Thyroid gland (tissue), 4 donors: ENCODE measurements at regions not wholly inside any gene's neighbourhood (a gene's known extent, or its start where the extent isn't known, plus 50 kb on each side); places are given as distances from the start of the nearest gene placed in this dataset.

Source experiments
- DNase-seq, 2 donors: peaks; one replicate each; pipeline ENCODE4 v3.0.0-alpha.2; 2019
- H3K27ac ChIP-seq, 3 donors: fragments of 200-600 bp; sonication (generic); 1 replicate in 2 of 3; 2 replicates in 1 of 3; pipeline ENCODE4 v1.5.1; 2016 to 2019; ENCODE audit warnings: mild to moderate bottlenecking in 1 of 3, moderate library complexity in 1 of 3
- H3K27me3 ChIP-seq: fragments of 200-600 bp; sonication (generic); one replicate; pipeline ENCODE4 v1.5.1; 2019
- H3K36me3 ChIP-seq, 2 donors: fragments of 200-600 bp; sonication (generic); one replicate each; pipeline ENCODE4 v1.5.1; 2016 to 2019
- H3K4me1 ChIP-seq, 2 donors: fragments of 200-600 bp; sonication (generic); one replicate each; pipeline ENCODE4 v1.5.1; 2017 to 2019
- H3K4me3 ChIP-seq, 3 donors: fragments of 200-600 bp; sonication (generic); replicated peaks in 1 of 3; 1 replicate in 2 of 3; 2 replicates in 1 of 3; pipeline ENCODE4 v1.5.1; 2016; ENCODE audit warnings: mild to moderate bottlenecking in 1 of 3
- H3K9me3 ChIP-seq: fragments of 200-600 bp; sonication (generic); one replicate; pipeline ENCODE4 v1.5.1; 2017
- CTCF ChIP-seq, 6 experiments: fragments of 200-600 bp in 3 of 6; fragments of 450-650 bp in 3 of 6; sonication (generic) in 3 of 6; IDR thresholded peaks; one replicate each; pipeline ENCODE4 v1.5.1; 2016 to 2019; ENCODE audit warnings: antibody characterized with exemption in 6 of 6, mild to moderate bottlenecking in 2 of 6, inconsistent platforms in 1 of 6, moderate library complexity in 1 of 6
- POLR2A ChIP-seq, 2 donors: fragments of 450-650 bp; IDR thresholded peaks; one replicate each; pipeline ENCODE4 v1.6.1; 2017; ENCODE audit warnings: antibody characterized with exemption in 2 of 2, mild to moderate bottlenecking in 2 of 2, moderate library complexity in 1 of 2
- WGBS, 2 donors: methylation state at CpG; one replicate each; pipeline ENCODE4 v1.1.5; 2017; 5-methylcytosine and 5-hydroxymethylcytosine counted together
- intact Hi-C: fragments of 100-400 bp; cut with DNase I; formaldehyde crosslinking; loops from one replicate; pipeline ENCODE4 v1.15.1; 2023

GRCh38 chr18:27699137-27699536 lies 477.8 kb downstream of the CDH2 start:
- TF ChIP-seq CTCF (IDR thresholded peaks at IDR 0.05) (no peak), POLR2A (IDR thresholded peaks at IDR 0.05) (no peak)
- Histone ChIP-seq H3K4me3 (no peak overlapping the region), H3K36me3 (no peaks in the 10 kb centered on the region), H3K27me3 (no peaks in the 10 kb centered on the region), H3K9me3 (no peaks in the 10 kb centered on the region), H3K27ac (no peak overlapping the region), H3K4me1 (no peaks in the 10 kb centered on the region)
- 82 to 87% methylated on average over 3 of the region's 3 CpGs for WGBS, 2 donors
- no peak for DNase-seq
- intact Hi-C loops, result no loop called here

GRCh38 chr18:27696148-27696547 lies 480.8 kb downstream of the CDH2 start:
- no peaks in the 10 kb centered on the region for H3K9me3 ChIP-seq
- WGBS, 2 donors, result 97 to 99% methylated on average over 2 of the region's 2 CpGs
- TF ChIP-seq CTCF (IDR thresholded peaks at IDR 0.05) (no peak), POLR2A (IDR thresholded peaks at IDR 0.05) (no peak)
- H3K4me1 ChIP-seq, result no peaks in the 10 kb centered on the region
- intact Hi-C loops, result no loop called here
- H3K36me3 ChIP-seq, result no peaks in the 10 kb centered on the region
- H3K4me3 ChIP-seq, result no peak overlapping the region
- H3K27ac ChIP-seq, result no peak overlapping the region
- no peaks in the 10 kb centered on the region for H3K27me3 ChIP-seq
- no peak for DNase-seq

- no peaks in the 10 kb centered on the region for H3K9me3 ChIP-seq
- TF ChIP-seq POLR2A (IDR thresholded peaks at IDR 0.05) (no peak), CTCF (IDR thresholded peaks at IDR 0.05) (no peak)
- WGBS, 2 donors, result 65 to 66% methylated on average over 4 of the region's 4 CpGs
Observed at GRCh38 chr18:27695503-27695902, 481.4 kb downstream of the CDH2 start.

GRCh38 chr18:27695052-27695451 lies 481.9 kb downstream of the CDH2 start:
- H3K27ac ChIP-seq, result no peak overlapping the region
- H3K9me3 ChIP-seq, result no peaks in the 10 kb centered on the region
- H3K36me3 ChIP-seq, result no peaks in the 10 kb centered on the region
- 83 to 85% methylated on average over 7 of the region's 7 CpGs for WGBS, 2 donors
- DNase-seq, result no peak
- H3K4me3 ChIP-seq, result no peak overlapping the region
- intact Hi-C loops, result no loop called here
- H3K27me3 ChIP-seq, result no peaks in the 10 kb centered on the region
- no peak for TF ChIP-seq POLR2A (IDR thresholded peaks at IDR 0.05)
- TF ChIP-seq CTCF (IDR thresholded peaks at IDR 0.05), result no peak
- no peaks in the 10 kb centered on the region for H3K4me1 ChIP-seq

More at GRCh38 chr18:27695503-27695902, 481.4 kb downstream of the CDH2 start:
- H3K36me3 ChIP-seq, result no peaks in the 10 kb centered on the region
- H3K27ac ChIP-seq, result no peak overlapping the region
- no peaks in the 10 kb centered on the region for H3K4me1 ChIP-seq
- intact Hi-C loops, result no loop called here
- no peak overlapping the region for H3K4me3 ChIP-seq
- no peaks in the 10 kb centered on the region for H3K27me3 ChIP-seq
- no peak for DNase-seq

- Histone ChIP-seq H3K9me3 (no peaks in the 10 kb centered on the region), H3K36me3 (no peaks in the 10 kb centered on the region), H3K27ac (no peak overlapping the region), H3K4me1 (no peaks in the 10 kb centered on the region), H3K4me3 (no peak overlapping the region), H3K27me3 (no peaks in the 10 kb centered on the region)
- TF ChIP-seq CTCF (IDR thresholded peaks at IDR 0.05) (no peak), POLR2A (IDR thresholded peaks at IDR 0.05) (no peak)
- intact Hi-C loops, result no loop called here
- DNase-seq, result no peak
- 90 to 96% methylated on average over 1 of the region's 1 CpG for WGBS, 2 donors
Observed at GRCh38 chr18:27688581-27688980, 488.3 kb downstream of the CDH2 start.
